Ovary (tissue), 7 donors: ENCODE measurements at regions not wholly inside any gene's neighbourhood (a gene's known extent, or its start where the extent isn't known, plus 50 kb on each side); places are given as distances from the start of the nearest gene placed in this dataset.

Experiments
- DNase-seq, 5 donors: peaks; one replicate each; pipeline ENCODE4 v3.0.0-alpha.2; 2019 to 2020
- H3K27ac ChIP-seq, 2 donors: fragments of 200-600 bp; one replicate each; pipeline versions ENCODE4 v1.5.1 to v1.8.0; 2019 to 2022
- H3K27me3 ChIP-seq: fragments of 200-600 bp; one replicate; pipeline ENCODE4 v1.8.0; 2022
- H3K36me3 ChIP-seq: fragments of 200-600 bp; sonication (generic); one replicate; pipeline ENCODE4 v1.5.1; 2019
- H3K4me1 ChIP-seq: one replicate; pipeline ENCODE4 v1.8.1; 2013; ENCODE audit warnings: mild to moderate bottlenecking, moderate library complexity; ENCODE audit not compliant: insufficient read depth
- H3K4me3 ChIP-seq: fragments of 200-600 bp; sonication (generic); one replicate; pipeline ENCODE4 v1.5.1; 2017
- H3K9me3 ChIP-seq, 2 donors: fragments of 200-600 bp in 1 of 2; sonication (generic) in 1 of 2; one replicate each; pipeline versions ENCODE4 v1.5.1 to v1.8.1; 2013 to 2019; ENCODE audit warnings: mild to moderate bottlenecking in 1 of 2, moderate library complexity in 1 of 2
- CTCF ChIP-seq, 3 donors: fragments of 450-650 bp in 2 of 3; fragments of 200-600 bp in 1 of 3; IDR thresholded peaks; one replicate each; pipeline versions ENCODE4 v1.5.1 to v1.8.0; 2016 to 2022; ENCODE audit warnings: antibody characterized with exemption in 3 of 3, mild to moderate bottlenecking in 1 of 3
- EP300 ChIP-seq: sonication (generic); formaldehyde crosslinking; IDR thresholded peaks from one replicate; pipeline ENCODE4 v1.6.1; 2017; ENCODE audit warnings: antibody characterized with exemption
- POLR2A ChIP-seq: fragments of 450-650 bp; IDR thresholded peaks from one replicate; pipeline ENCODE4 v1.6.1; 2017; ENCODE audit warnings: antibody characterized with exemption, mild to moderate bottlenecking, moderate library complexity
- WGBS, 3 donors: extraction: QIAGEN DNeasy Blood & Tissue Kit in 1 of 3; methylation state at CpG; one replicate each; pipeline versions ENCODE4 v1.1.5 to v1.1.7; 2013 to 2017; 5-methylcytosine and 5-hydroxymethylcytosine counted together
- intact Hi-C, 4 donors: fragments of 100-400 bp; cut with DNase I; formaldehyde crosslinking; loops; one replicate each; pipeline versions ENCODE4 v1.11.0 to v1.15.1; 2022 to 2023
- donor health status: DM: no; HTN: no; CAD: no; lungs with moderate emphysema.
- donor health status: DM: no; HTN: no; CAD: no.
- donor health status: Bipolar disorder and iron deficiency.
- donor health status: DM: no; HTN: no; CAD: no.
- donor health status: DM: yes; HTN: yes; CAD: no.

GRCh38 chr7:136489808-136490207, 378.6 kb upstream of the CHRM2 start:
- Histone ChIP-seq H3K36me3 (no peaks in the 10 kb centered on the region), H3K9me3 (no peaks in the 10 kb centered on the region), H3K4me1 (no peaks in the 10 kb centered on the region), H3K27ac (no peak overlapping the region), H3K4me3 (no peak overlapping the region), H3K27me3 (no peaks in the 10 kb centered on the region)
- DNase-seq: no peak
- intact Hi-C loops: no loop called here
- TF ChIP-seq EP300 (no peak), CTCF (IDR thresholded peaks at IDR 0.05) (no peak), POLR2A (no peak)

GRCh38 chr7:136480901-136481300, 387.6 kb upstream of the CHRM2 start:
- 12 to 19% (median 18%) methylated on average over 4 of the region's 4 CpGs for WGBS, 3 donors

GRCh38 chr7:136479922-136480321, 388.5 kb upstream of the CHRM2 start:
- no peak overlapping the region for H3K4me3 ChIP-seq
- no peak for DNase-seq
- H3K27me3 ChIP-seq: no peaks in the 10 kb centered on the region
- 43 to 88% (median 44%) methylated on average over 2 of the region's 2 CpGs for WGBS, 3 donors
- intact Hi-C loops: no loop called here
- no peaks in the 10 kb centered on the region for H3K4me1 ChIP-seq
- no peaks in the 10 kb centered on the region for H3K9me3 ChIP-seq
- no peaks in the 10 kb centered on the region for H3K36me3 ChIP-seq
- TF ChIP-seq CTCF (IDR thresholded peaks at IDR 0.05): no peak
- TF ChIP-seq POLR2A: no peak
- no peak for TF ChIP-seq EP300
- no peak overlapping the region for H3K27ac ChIP-seq

More at GRCh38 chr7:136480901-136481300, 387.6 kb upstream of the CHRM2 start:
- H3K9me3 ChIP-seq: no peaks in the 10 kb centered on the region
- intact Hi-C loops: no loop called here
- TF ChIP-seq POLR2A: no peak
- TF ChIP-seq EP300: no peak
- TF ChIP-seq CTCF (IDR thresholded peaks at IDR 0.05): no peak
- DNase-seq: no peak
- H3K36me3 ChIP-seq: no peaks in the 10 kb centered on the region
- no peaks in the 10 kb centered on the region for H3K27me3 ChIP-seq
- no peak overlapping the region for H3K4me3 ChIP-seq
- no peaks in the 10 kb centered on the region for H3K4me1 ChIP-seq
- no peak overlapping the region for H3K27ac ChIP-seq

- no peaks in the 10 kb centered on the region for H3K36me3 ChIP-seq
- no peak for DNase-seq
- peaks cover 0 to 3% of the 10 kb centered on the region in 2 donors for H3K9me3 ChIP-seq
- WGBS, 3 donors: 84 to 85% (median 84%) methylated on average over 1 of the region's 1 CpG
- no peaks in the 10 kb centered on the region for H3K4me1 ChIP-seq
- H3K4me3 ChIP-seq: no peak overlapping the region
- intact Hi-C loops: no loop called here
- peaks cover 2% of the 10 kb centered on the region for H3K27me3 ChIP-seq
- TF ChIP-seq POLR2A: no peak
- TF ChIP-seq EP300: no peak
- no peak for TF ChIP-seq CTCF (IDR thresholded peaks at IDR 0.05)
- no peak overlapping the region for H3K27ac ChIP-seq
Measured at GRCh38 chr7:136470179-136470578, 398.3 kb upstream of the CHRM2 start.

- H3K27me3 ChIP-seq: no peaks in the 10 kb centered on the region
- intact Hi-C loops: no loop called here
- H3K36me3 ChIP-seq: no peaks in the 10 kb centered on the region
- no peak overlapping the region for H3K27ac ChIP-seq
- H3K4me3 ChIP-seq: no peak overlapping the region
- 88 to 92% (median 89%) methylated on average over 3 of the region's 3 CpGs for WGBS, 3 donors
- H3K4me1 ChIP-seq: no peaks in the 10 kb centered on the region
- DNase-seq: no peak
- TF ChIP-seq CTCF (IDR thresholded peaks at IDR 0.05) (no peak), POLR2A (no peak), EP300 (no peak)
- no peaks in the 10 kb centered on the region for H3K9me3 ChIP-seq
Measured at GRCh38 chr7:136452949-136453348, 415.5 kb upstream of the CHRM2 start.
